NT2/D1 (cell line): ENCODE measurements at regions not wholly inside any gene's neighbourhood (a gene's known extent, or its start where the extent isn't known, plus 50 kb on each side); places are given as distances from the start of the nearest gene placed in this dataset.

Source experiments
- SUZ12 ChIP-seq: IDR thresholded peaks from 2 replicates; pipeline ENCODE4 v1.6.1; 2011; ENCODE audit not compliant: insufficient read length, insufficient read depth; ENCODE audit errors: extremely low read depth
- YY1 ChIP-seq: IDR thresholded peaks from 2 replicates; pipeline ENCODE4 v1.6.1; 2011; ENCODE audit not compliant: insufficient read length, insufficient read depth
- ZNF274 ChIP-seq: IDR thresholded peaks from 2 replicates; pipeline ENCODE4 v1.6.1; 2011; ENCODE audit warnings: mild to moderate bottlenecking, low read depth, low read length

- TF ChIP-seq YY1, result no peak
- no peak for TF ChIP-seq ZNF274
- TF ChIP-seq SUZ12, result no peak
These were observed 296.5 kb upstream of the ITGA1 start for GRCh38 chr5:52491071-52491787.
